ENCODE measurements at regions not wholly inside any gene's neighbourhood (a gene's known extent, or its start where the extent isn't known, plus 50 kb on each side); places are given as distances from the start of the nearest gene placed in this dataset.

DNA sequence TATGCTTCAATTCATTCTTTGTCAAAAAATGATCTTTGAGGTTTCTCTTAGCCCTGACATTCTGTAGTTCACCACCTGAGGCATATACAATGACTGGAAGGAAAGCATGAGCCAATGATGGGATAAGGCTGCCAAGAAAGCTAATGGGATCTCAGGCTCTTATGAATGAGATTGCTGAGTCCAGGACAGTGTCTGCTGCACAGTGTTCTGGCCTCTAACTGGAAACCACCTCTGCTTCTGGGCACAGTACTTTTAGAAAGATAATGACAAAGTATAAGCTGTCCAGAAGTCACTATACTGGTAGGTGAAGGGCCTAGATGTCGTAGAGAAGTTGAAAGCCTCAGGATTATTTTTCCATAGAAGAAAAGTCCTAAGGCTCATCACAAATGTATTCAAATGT, 69.1 kb upstream of the PAPPA start:
- Histone ChIP-seq H3K36me3 (no peaks in the 10 kb centered on the region), H3K27me3 (no peaks in the 10 kb centered on the region), H3K9me3 (no peaks in the 10 kb centered on the region), H3K27ac (no peak overlapping the region), H3K4me1 (no peaks in the 10 kb centered on the region), H3K4me3 (no peak overlapping the region)
- DNase-seq = no peak
- TF ChIP-seq, protein P1, sequence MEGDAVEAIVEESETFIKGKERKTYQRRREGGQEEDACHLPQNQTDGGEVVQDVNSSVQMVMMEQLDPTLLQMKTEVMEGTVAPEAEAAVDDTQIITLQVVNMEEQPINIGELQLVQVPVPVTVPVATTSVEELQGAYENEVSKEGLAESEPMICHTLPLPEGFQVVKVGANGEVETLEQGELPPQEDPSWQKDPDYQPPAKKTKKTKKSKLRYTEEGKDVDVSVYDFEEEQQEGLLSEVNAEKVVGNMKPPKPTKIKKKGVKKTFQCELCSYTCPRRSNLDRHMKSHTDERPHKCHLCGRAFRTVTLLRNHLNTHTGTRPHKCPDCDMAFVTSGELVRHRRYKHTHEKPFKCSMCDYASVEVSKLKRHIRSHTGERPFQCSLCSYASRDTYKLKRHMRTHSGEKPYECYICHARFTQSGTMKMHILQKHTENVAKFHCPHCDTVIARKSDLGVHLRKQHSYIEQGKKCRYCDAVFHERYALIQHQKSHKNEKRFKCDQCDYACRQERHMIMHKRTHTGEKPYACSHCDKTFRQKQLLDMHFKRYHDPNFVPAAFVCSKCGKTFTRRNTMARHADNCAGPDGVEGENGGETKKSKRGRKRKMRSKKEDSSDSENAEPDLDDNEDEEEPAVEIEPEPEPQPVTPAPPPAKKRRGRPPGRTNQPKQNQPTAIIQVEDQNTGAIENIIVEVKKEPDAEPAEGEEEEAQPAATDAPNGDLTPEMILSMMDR (IDR thresholded peaks at IDR 0.05) = no peak
- TF ChIP-seq POLR2A (IDR thresholded peaks at IDR 0.05) = no peak
- intact Hi-C loops (cut with DNase I; ENCODE audit: low total_unique reads) = no loop called here

DNA sequence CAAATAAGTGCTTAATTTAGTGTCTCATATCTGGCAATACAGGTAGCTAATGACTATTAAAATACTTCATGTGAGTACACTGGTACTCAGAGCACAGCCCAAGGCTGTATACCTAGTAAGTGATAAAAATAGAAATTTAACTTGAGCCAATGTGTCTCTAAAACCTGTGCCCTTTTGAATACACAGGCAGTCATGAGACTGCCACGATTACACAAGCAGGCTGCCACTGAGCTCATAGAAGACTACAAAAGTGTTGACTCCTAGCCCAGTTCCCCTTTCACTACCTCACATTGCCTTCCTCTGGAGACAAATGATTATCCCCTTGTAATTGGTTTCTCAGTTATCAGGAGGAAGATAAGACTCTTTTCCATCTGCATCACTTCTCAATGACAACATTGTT, 66.3 kb upstream of the PAPPA start:
- Histone ChIP-seq H3K9me3 (no peaks in the 10 kb centered on the region), H3K36me3 (no peaks in the 10 kb centered on the region), H3K4me1 (no peaks in the 10 kb centered on the region), H3K27ac (no peak overlapping the region), H3K27me3 (no peaks in the 10 kb centered on the region), H3K4me3 (no peak overlapping the region)
- peak; percentile 18 to 20 for DNase-seq
- TF ChIP-seq, protein P1 (IDR thresholded peaks at IDR 0.05) = no peak
- no peak for TF ChIP-seq POLR2A (IDR thresholded peaks at IDR 0.05)
- intact Hi-C loops (cut with DNase I; ENCODE audit: low total_unique reads) = no loop called here

DNA sequence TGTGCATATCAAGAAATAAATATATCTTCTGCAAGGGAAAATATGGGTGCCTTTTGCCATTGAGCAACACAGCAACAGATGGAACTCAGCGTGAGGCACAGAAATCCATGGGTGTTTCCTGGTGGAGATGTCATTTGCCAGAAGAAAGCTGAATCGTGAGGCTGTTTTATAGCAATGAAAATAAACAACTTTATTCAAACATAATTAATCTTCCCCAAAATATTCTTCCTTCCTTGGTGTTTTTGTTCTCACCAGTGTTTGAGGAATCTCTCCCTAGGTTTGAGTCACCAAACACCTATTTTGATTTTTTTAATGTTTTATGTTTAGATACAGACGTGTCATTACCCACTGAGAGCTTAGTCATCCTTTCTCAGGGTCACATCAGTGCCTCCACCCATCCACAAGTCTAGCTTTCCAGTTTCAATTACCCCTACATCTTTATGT, 65.8 kb upstream of the PAPPA start:
- Histone ChIP-seq H3K27ac (no peak overlapping the region), H3K27me3 (no peaks in the 10 kb centered on the region), H3K4me3 (no peak overlapping the region), H3K4me1 (no peaks in the 10 kb centered on the region), H3K36me3 (no peaks in the 10 kb centered on the region), H3K9me3 (no peaks in the 10 kb centered on the region)
- TF ChIP-seq, protein P1 (IDR thresholded peaks at IDR 0.05) = no peak
- no peak for TF ChIP-seq POLR2A (IDR thresholded peaks at IDR 0.05)
- no peak for DNase-seq
- intact Hi-C loops (cut with DNase I; ENCODE audit: low total_unique reads) = no loop called here

DNA sequence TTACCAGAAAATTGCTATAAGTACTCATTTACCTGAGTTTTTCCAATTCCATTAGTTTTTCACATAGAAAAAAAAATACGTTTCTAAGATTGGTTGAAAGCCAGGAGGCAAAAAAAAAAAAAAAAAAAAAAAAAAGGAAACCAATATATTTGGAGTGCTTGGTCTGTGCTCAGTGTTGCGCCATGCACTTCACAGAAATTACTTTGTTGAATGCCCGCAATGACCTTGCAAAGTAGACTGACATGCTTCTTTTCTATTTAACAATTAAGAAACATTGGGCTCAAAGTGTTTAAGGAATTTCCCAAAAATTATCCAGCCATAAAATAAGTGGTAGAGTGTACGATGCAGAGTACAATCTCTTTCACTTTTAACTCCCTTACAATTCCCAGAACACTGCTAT, 65.2 kb upstream of the PAPPA start:
- no peaks in the 10 kb centered on the region for H3K4me1 ChIP-seq
- no peak for TF ChIP-seq POLR2A (IDR thresholded peaks at IDR 0.05)
- TF ChIP-seq, protein P1 (IDR thresholded peaks at IDR 0.05) = no peak
- no peaks in the 10 kb centered on the region for H3K9me3 ChIP-seq
- DNase-seq = no peak
- intact Hi-C loops (cut with DNase I; ENCODE audit: low total_unique reads) = no loop called here
- no peaks in the 10 kb centered on the region for H3K27me3 ChIP-seq
- no peak overlapping the region for H3K4me3 ChIP-seq
- no peaks in the 10 kb centered on the region for H3K36me3 ChIP-seq
- no peak overlapping the region for H3K27ac ChIP-seq

DNA sequence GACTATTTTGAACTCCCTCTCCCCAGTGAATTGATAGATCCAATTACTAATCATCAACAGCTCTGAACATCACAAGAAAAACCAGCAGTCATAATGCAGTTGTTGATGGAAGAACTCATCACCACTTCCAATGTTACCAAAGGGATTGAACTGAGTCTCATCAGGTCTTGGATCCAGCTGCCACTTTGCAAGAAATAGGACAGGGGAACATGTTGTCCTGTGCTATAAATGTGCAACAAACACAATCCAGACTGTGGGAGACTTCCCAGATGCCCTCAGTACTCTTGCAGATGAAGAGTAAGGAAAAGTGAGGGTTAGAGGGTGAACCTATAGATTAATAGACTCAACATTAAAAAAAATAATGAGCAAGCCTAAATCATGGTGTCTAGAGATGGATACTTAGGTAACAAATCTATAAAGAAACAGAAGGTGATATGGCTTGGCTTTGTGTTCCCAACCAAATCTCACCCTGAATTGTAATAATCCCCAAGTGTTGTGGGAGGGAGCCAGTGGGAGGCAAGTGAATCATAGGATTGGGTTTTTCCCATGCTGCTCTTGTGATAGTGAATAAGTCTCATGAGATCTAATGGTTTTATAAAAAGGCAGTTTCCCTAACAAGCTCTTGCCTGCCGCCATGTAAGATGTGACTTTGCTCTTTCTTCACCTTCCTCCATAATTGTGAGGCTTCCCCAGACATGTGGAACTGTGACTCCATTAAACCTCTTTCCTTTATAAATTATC, 63.4 kb upstream of the PAPPA start:
- H3K36me3 ChIP-seq = no peaks in the 10 kb centered on the region
- no peak overlapping the region for H3K4me3 ChIP-seq
- no peaks in the 10 kb centered on the region for H3K9me3 ChIP-seq
- H3K4me1 ChIP-seq = no peaks in the 10 kb centered on the region
- no peak for TF ChIP-seq POLR2A (IDR thresholded peaks at IDR 0.05)
- TF ChIP-seq, protein P1 (IDR thresholded peaks at IDR 0.05) = no peak
- H3K27ac ChIP-seq = no peak overlapping the region
- no peak for DNase-seq
- no peaks in the 10 kb centered on the region for H3K27me3 ChIP-seq
- intact Hi-C loops (cut with DNase I; ENCODE audit: low total_unique reads) = no loop called here
